H9 (cell line): ENCODE measurements at regions not wholly inside any gene's neighbourhood (a gene's known extent, or its start where the extent isn't known, plus 50 kb on each side); places are given as distances from the start of the nearest gene placed in this dataset.
"Not testable (repeated sequence)": the region's sequence is repeated elsewhere in the genome, so short reads cannot be mapped to it uniquely, and the experiment has no call there.

Source experiments
- DNase-seq: peaks from one replicate; pipeline ENCODE4 v3.0.0-alpha.2; 2017
- H2AFZ ChIP-seq: one replicate; pipeline ENCODE4 v1.6.1; 2013; ENCODE audit warnings: mild to moderate bottlenecking, low read length, control low read depth, moderate library complexity
- H2AK5ac ChIP-seq: 2 replicates; pipeline ENCODE4 v1.6.1; 2013; ENCODE audit warnings: low read length, control low read depth, mixed read lengths; ENCODE audit not compliant: insufficient read length
- H2BK120ac ChIP-seq: one replicate; pipeline ENCODE4 v1.6.1; 2013; ENCODE audit warnings: low read depth, mild to moderate bottlenecking, low read length, control low read depth, inconsistent platforms; ENCODE audit not compliant: poor library complexity, severe bottlenecking
- H2BK12ac ChIP-seq: 2 replicates; pipeline ENCODE4 v1.6.1; 2013; ENCODE audit warnings: low read length, control low read depth, mixed read lengths, low read depth; ENCODE audit not compliant: insufficient read length
- H2BK15ac ChIP-seq: 2 replicates; pipeline ENCODE4 v1.6.1; 2013; ENCODE audit warnings: low read depth, low read length, control low read depth
- H2BK20ac ChIP-seq: one replicate; pipeline ENCODE4 v1.6.1; 2013; ENCODE audit warnings: low read depth, mild to moderate bottlenecking, low read length, control low read depth, inconsistent platforms; ENCODE audit not compliant: poor library complexity, severe bottlenecking
- H2BK5ac ChIP-seq: 2 replicates; pipeline ENCODE4 v1.6.1; 2013; ENCODE audit warnings: low read length, control low read depth, mixed read lengths; ENCODE audit not compliant: insufficient read length
- H3K14ac ChIP-seq: 2 replicates; pipeline ENCODE4 v1.6.1; 2013; ENCODE audit warnings: low read length, control low read depth; ENCODE audit not compliant: insufficient read depth
- H3K18ac ChIP-seq: 2 replicates; pipeline ENCODE4 v1.6.1; 2013; ENCODE audit warnings: low read depth, mild to moderate bottlenecking, mixed read lengths, low read length, control low read depth; ENCODE audit not compliant: insufficient read length
- H3K23ac ChIP-seq: 2 replicates; pipeline ENCODE4 v1.6.1; 2013; ENCODE audit warnings: low read length, control low read depth, mixed read lengths, low read depth; ENCODE audit not compliant: insufficient read length
- H3K23me2 ChIP-seq: 2 replicates; pipeline ENCODE4 v1.6.1; 2013; ENCODE audit warnings: low read depth, mild to moderate bottlenecking, mixed read lengths, low read length, control low read depth; ENCODE audit not compliant: insufficient read length, poor library complexity, severe bottlenecking
- H3K27ac ChIP-seq: 2 replicates; pipeline ENCODE4 v1.5.1; 2013; ENCODE audit warnings: low read length, control low read depth, mixed read lengths, low read depth; ENCODE audit not compliant: insufficient read length
- H3K27me3 ChIP-seq: 2 replicates; pipeline ENCODE4 v1.6.1; 2013; ENCODE audit warnings: low read length, control low read depth, inconsistent platforms; ENCODE audit not compliant: insufficient read depth
- H3K4ac ChIP-seq: 2 replicates; pipeline ENCODE4 v1.6.1; 2013; ENCODE audit warnings: low read depth, mild to moderate bottlenecking, control low read depth, inconsistent platforms, low read length, moderate library complexity
- H3K4me1 ChIP-seq: 2 replicates; pipeline ENCODE4 v1.6.1; 2013; ENCODE audit warnings: low read length, control low read depth, inconsistent platforms; ENCODE audit not compliant: insufficient read depth
- H3K4me2 ChIP-seq: 2 replicates; pipeline ENCODE4 v1.6.1; 2013; ENCODE audit warnings: low read length, control low read depth, mixed read lengths; ENCODE audit not compliant: insufficient read length, insufficient read depth
- H3K56ac ChIP-seq: 2 replicates; pipeline ENCODE4 v1.6.1; 2013; ENCODE audit warnings: low read depth, mild to moderate bottlenecking, mixed read lengths, low read length, control low read depth; ENCODE audit not compliant: insufficient read length
- H3K79me1 ChIP-seq: 2 replicates; pipeline ENCODE4 v1.6.1; 2013; ENCODE audit warnings: low read depth, mild to moderate bottlenecking, moderate library complexity, low read length, control low read depth, inconsistent platforms; ENCODE audit not compliant: insufficient read depth, poor library complexity, severe bottlenecking
- H3K79me2 ChIP-seq: 2 replicates; pipeline ENCODE4 v1.6.1; 2013; ENCODE audit warnings: low read length, control low read depth, inconsistent platforms; ENCODE audit not compliant: insufficient read depth
- H3K9ac ChIP-seq: 2 replicates; pipeline ENCODE4 v1.6.1; 2013; ENCODE audit warnings: low read length, control low read depth, mixed read lengths; ENCODE audit not compliant: insufficient read length; ENCODE audit errors: extremely low read depth
- H3K9me3 ChIP-seq: one replicate; pipeline ENCODE4 v1.6.1; 2013; ENCODE audit warnings: low read depth, low read length, inconsistent platforms; ENCODE audit not compliant: control insufficient read depth
- H3T11ph ChIP-seq: one replicate; pipeline ENCODE4 v1.6.1; 2013; ENCODE audit warnings: mild to moderate bottlenecking, low read length, control low read depth, inconsistent platforms
- H4K20me1 ChIP-seq: one replicate; pipeline ENCODE4 v1.6.1; 2013; ENCODE audit not compliant: control insufficient read depth, insufficient read length, insufficient read depth
- H4K5ac ChIP-seq: 2 replicates; pipeline ENCODE4 v1.6.1; 2013; ENCODE audit warnings: low read depth, mild to moderate bottlenecking, mixed read lengths, low read length, control low read depth; ENCODE audit not compliant: insufficient read length
- H4K8ac ChIP-seq: replicated peaks from 2 replicates; pipeline ENCODE4 v1.6.1; 2013; ENCODE audit warnings: low read length, control low read depth, mixed read lengths, low read depth; ENCODE audit not compliant: insufficient read length
- H4K91ac ChIP-seq: 2 replicates; pipeline ENCODE4 v1.6.1; 2013; ENCODE audit warnings: low read depth, mild to moderate bottlenecking, moderate library complexity, mixed read lengths, low read length, control low read depth; ENCODE audit not compliant: insufficient read length
- H3K27ac Mint-ChIP-seq, 3 experiments: 2 replicates in 2 of 3; 3 replicates in 1 of 3; pipeline ENCODE4 v1.8.0; 2020 to 2021; ENCODE audit warnings: mixed read lengths in 3 of 3, mild to moderate bottlenecking in 1 of 3, moderate library complexity in 1 of 3
- H3K27me3 Mint-ChIP-seq: 2 replicates; pipeline ENCODE4 v1.8.0; 2021; ENCODE audit warnings: low read depth, mild to moderate bottlenecking, moderate library complexity, mixed read lengths
- H3K36me3 Mint-ChIP-seq, 3 experiments: 2 replicates in 2 of 3; 3 replicates in 1 of 3; pipeline ENCODE4 v1.8.0; 2020 to 2021; ENCODE audit warnings: low read depth in 3 of 3, mixed read lengths in 3 of 3; ENCODE audit not compliant: insufficient read depth in 1 of 3
- H3K4me1 Mint-ChIP-seq, 2 experiments: 2 replicates each; pipeline ENCODE4 v1.8.0; 2020; ENCODE audit warnings: mixed read lengths in 2 of 2
- H3K4me3 Mint-ChIP-seq, 2 experiments: 2 replicates in 1 of 2; 3 replicates in 1 of 2; pipeline ENCODE4 v1.8.0; 2020 to 2021; ENCODE audit warnings: mild to moderate bottlenecking in 2 of 2, mixed read lengths in 2 of 2, moderate library complexity in 1 of 2
- H3K9me3 Mint-ChIP-seq, 2 experiments: 2 replicates in 1 of 2; 3 replicates in 1 of 2; pipeline ENCODE4 v1.8.0; 2020; ENCODE audit warnings: mild to moderate bottlenecking in 2 of 2, mixed read lengths in 2 of 2, moderate library complexity in 1 of 2
- WGBS: extraction: QIAGEN DNeasy Blood & Tissue Kit; methylation state at CpG from one replicate; pipeline ENCODE4 v1.1.7; 2013; ENCODE audit warnings: missing lambda C conversion rate, low lambda C conversion rate, mixed read lengths; ENCODE audit not compliant: insufficient read length; ENCODE audit errors: extremely low coverage; 5-methylcytosine and 5-hydroxymethylcytosine counted together
- TF ChIP-seq, protein P1 (sequence below): fragments of 200-600 bp; sonication (generic); conservative IDR thresholded peaks from 3 replicates; pipeline ENCODE4 v1.8.0; 2021; ENCODE audit warnings: antibody characterized with exemption, mild to moderate bottlenecking

GRCh38 chr5:58165152-58165551, 294.7 kb downstream of the PLK2 start:
- H4K91ac ChIP-seq, result no peak overlapping the region
- H3K9me3 ChIP-seq, result no peaks in the 10 kb centered on the region
- H3K36me3 Mint-ChIP-seq, result peaks cover 0 to 4% (median 0%) of the 10 kb centered on the region in 3 experiments; a peak in 2 of 7 replicates
- H3K9ac ChIP-seq, result no peak overlapping the region
- no peaks in the 10 kb centered on the region for H3K23me2 ChIP-seq
- no peaks in the 10 kb centered on the region for H3K27me3 ChIP-seq
- H3K18ac ChIP-seq, result no peak overlapping the region
- no peaks in the 10 kb centered on the region for H3K79me2 ChIP-seq
- no peak overlapping the region for H3K14ac ChIP-seq
- no peak overlapping the region for H2AK5ac ChIP-seq
- H2BK120ac ChIP-seq, result no peak overlapping the region
- no peaks in the 10 kb centered on the region for H3K4me1 ChIP-seq
- H3K4me2 ChIP-seq, result no peak overlapping the region
- no peak for DNase-seq
- no peak overlapping the region for H3K27ac Mint-ChIP-seq
- H3K23ac ChIP-seq, result no peak overlapping the region
- H3K4me1 Mint-ChIP-seq, result no peaks in the 10 kb centered on the region
- peaks cover 2 to 7% of the 10 kb centered on the region in 2 experiments; a peak in 2 of 5 replicates for H3K9me3 Mint-ChIP-seq
- no peak overlapping the region for H2BK5ac ChIP-seq
- H3K27me3 Mint-ChIP-seq, result no peaks in the 10 kb centered on the region
- H4K8ac ChIP-seq, result no peak overlapping the region
- no peak overlapping the region for H3K27ac ChIP-seq
- H3K56ac ChIP-seq, result no peak overlapping the region
- no peak overlapping the region for H2BK20ac ChIP-seq
- H2BK15ac ChIP-seq, result no peak overlapping the region
- no peak overlapping the region for H4K5ac ChIP-seq
- H3T11ph ChIP-seq, result no peak overlapping the region
- H3K4me3 Mint-ChIP-seq, result no peak overlapping the region
- H3K4ac ChIP-seq, result no peak overlapping the region
- WGBS, result no CpG with 5 or more reads among the region's 3 CpGs
- TF ChIP-seq, protein P1, sequence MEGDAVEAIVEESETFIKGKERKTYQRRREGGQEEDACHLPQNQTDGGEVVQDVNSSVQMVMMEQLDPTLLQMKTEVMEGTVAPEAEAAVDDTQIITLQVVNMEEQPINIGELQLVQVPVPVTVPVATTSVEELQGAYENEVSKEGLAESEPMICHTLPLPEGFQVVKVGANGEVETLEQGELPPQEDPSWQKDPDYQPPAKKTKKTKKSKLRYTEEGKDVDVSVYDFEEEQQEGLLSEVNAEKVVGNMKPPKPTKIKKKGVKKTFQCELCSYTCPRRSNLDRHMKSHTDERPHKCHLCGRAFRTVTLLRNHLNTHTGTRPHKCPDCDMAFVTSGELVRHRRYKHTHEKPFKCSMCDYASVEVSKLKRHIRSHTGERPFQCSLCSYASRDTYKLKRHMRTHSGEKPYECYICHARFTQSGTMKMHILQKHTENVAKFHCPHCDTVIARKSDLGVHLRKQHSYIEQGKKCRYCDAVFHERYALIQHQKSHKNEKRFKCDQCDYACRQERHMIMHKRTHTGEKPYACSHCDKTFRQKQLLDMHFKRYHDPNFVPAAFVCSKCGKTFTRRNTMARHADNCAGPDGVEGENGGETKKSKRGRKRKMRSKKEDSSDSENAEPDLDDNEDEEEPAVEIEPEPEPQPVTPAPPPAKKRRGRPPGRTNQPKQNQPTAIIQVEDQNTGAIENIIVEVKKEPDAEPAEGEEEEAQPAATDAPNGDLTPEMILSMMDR, result no peak
- no peak overlapping the region for H2BK12ac ChIP-seq
- H2AFZ ChIP-seq, result no peak overlapping the region
- H4K20me1 ChIP-seq, result no peaks in the 10 kb centered on the region
- H3K79me1 ChIP-seq, result no peaks in the 10 kb centered on the region

GRCh38 chr5:58161889-58162288, 298.0 kb downstream of the PLK2 start:
- H3K79me2 ChIP-seq, H2BK120ac ChIP-seq, H3K27me3 ChIP-seq, H3K27ac ChIP-seq, H3K4me1 Mint-ChIP-seq, H3K4ac ChIP-seq, H2BK15ac ChIP-seq, H3K23me2 ChIP-seq, H3K9me3 Mint-ChIP-seq, H2BK5ac ChIP-seq, H3K4me2 ChIP-seq, H3K56ac ChIP-seq, H3K27me3 Mint-ChIP-seq, H3K9me3 ChIP-seq, H3K18ac ChIP-seq, H2AFZ ChIP-seq, H3K36me3 Mint-ChIP-seq, H3K4me1 ChIP-seq, H3K27ac Mint-ChIP-seq, H3K79me1 ChIP-seq, H4K8ac ChIP-seq, H2AK5ac ChIP-seq, H3T11ph ChIP-seq, H3K23ac ChIP-seq, H2BK20ac ChIP-seq, H4K91ac ChIP-seq, H4K20me1 ChIP-seq, H2BK12ac ChIP-seq, H3K14ac ChIP-seq, H3K4me3 Mint-ChIP-seq, DNase-seq, H4K5ac ChIP-seq, H3K9ac ChIP-seq: not testable (repeated sequence)
- no CpG with 5 or more reads among the region's 6 CpGs for WGBS
